Thoracic aorta (tissue), 2 donors: ENCODE measurements at regions not wholly inside any gene's neighbourhood (a gene's known extent, or its start where the extent isn't known, plus 50 kb on each side); places are given as distances from the start of the nearest gene placed in this dataset.

Experiments used
- ATAC-seq: fragments of 150-250 bp; one replicate; pipeline ENCODE4 v1.8.0; 2017; ENCODE audit warnings: low read depth; ENCODE audit not compliant: insufficient number of reproducible peaks, low FRiP score
- DNase-seq: peaks from one replicate; pipeline ENCODE4 v3.0.0-alpha.2; 2020; ENCODE audit warnings: low spot score
- H3K27ac ChIP-seq, 2 donors: fragments of 200-600 bp; sonication (generic); 1 replicate in 1 of 2; 2 replicates in 1 of 2; pipeline ENCODE4 v1.5.1; 2016; ENCODE audit warnings: mild to moderate bottlenecking in 2 of 2, moderate library complexity in 2 of 2
- H3K27me3 ChIP-seq: fragments of 200-600 bp; sonication (generic); replicated peaks from 2 replicates; pipeline ENCODE4 v1.6.0; 2016; ENCODE audit warnings: mild to moderate bottlenecking; ENCODE audit not compliant: insufficient read depth
- H3K36me3 ChIP-seq: fragments of 200-600 bp; sonication (generic); one replicate; pipeline ENCODE4 v1.5.1; 2016
- H3K4me1 ChIP-seq, 2 donors: fragments of 200-600 bp; sonication (generic); 1 replicate in 1 of 2; 2 replicates in 1 of 2; pipeline versions ENCODE4 v1.5.1 to v1.6.0; 2016; ENCODE audit warnings: low read depth in 2 of 2, mild to moderate bottlenecking in 1 of 2; ENCODE audit not compliant: control insufficient read depth in 1 of 2
- H3K4me3 ChIP-seq: fragments of 200-600 bp; sonication (generic); 2 replicates; pipeline ENCODE4 v1.5.1; 2016; ENCODE audit warnings: mild to moderate bottlenecking
- H3K9me3 ChIP-seq: fragments of 200-600 bp; sonication (generic); 2 replicates; pipeline ENCODE4 v1.5.1; 2016
- TF ChIP-seq, protein P1 (sequence below): fragments of 200-600 bp; sonication (generic); IDR thresholded peaks from one replicate; pipeline ENCODE4 v1.5.1; 2019; ENCODE audit warnings: antibody characterized with exemption

DNA sequence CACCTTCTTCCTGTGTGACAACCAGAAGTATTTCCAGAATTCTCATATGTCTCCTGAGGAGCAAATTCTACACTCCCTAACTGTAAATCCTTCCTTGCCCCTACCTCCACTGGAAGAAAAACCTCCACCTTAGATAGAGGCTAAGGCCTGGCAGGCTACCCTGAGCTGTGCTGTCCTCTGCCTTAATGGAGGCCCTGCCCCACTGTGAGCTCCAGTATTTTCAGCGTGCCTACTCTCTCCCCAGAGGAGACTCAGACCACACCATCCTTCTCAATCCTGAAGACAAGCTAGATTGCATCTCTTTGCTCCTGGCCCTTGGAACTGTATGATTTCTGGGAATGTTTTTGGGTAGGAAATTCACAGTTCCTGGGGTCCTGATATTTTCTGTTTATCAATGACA, 110.0 kb upstream of the OBI1 start:
- no peaks in the 10 kb centered on the region for H3K9me3 ChIP-seq
- no peak overlapping the region for H3K4me3 ChIP-seq
- TF ChIP-seq, protein P1, sequence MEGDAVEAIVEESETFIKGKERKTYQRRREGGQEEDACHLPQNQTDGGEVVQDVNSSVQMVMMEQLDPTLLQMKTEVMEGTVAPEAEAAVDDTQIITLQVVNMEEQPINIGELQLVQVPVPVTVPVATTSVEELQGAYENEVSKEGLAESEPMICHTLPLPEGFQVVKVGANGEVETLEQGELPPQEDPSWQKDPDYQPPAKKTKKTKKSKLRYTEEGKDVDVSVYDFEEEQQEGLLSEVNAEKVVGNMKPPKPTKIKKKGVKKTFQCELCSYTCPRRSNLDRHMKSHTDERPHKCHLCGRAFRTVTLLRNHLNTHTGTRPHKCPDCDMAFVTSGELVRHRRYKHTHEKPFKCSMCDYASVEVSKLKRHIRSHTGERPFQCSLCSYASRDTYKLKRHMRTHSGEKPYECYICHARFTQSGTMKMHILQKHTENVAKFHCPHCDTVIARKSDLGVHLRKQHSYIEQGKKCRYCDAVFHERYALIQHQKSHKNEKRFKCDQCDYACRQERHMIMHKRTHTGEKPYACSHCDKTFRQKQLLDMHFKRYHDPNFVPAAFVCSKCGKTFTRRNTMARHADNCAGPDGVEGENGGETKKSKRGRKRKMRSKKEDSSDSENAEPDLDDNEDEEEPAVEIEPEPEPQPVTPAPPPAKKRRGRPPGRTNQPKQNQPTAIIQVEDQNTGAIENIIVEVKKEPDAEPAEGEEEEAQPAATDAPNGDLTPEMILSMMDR, result no peak
- H3K27ac ChIP-seq, result no peak overlapping the region
- no peaks in the 10 kb centered on the region for H3K27me3 ChIP-seq
- no peak for ATAC-seq
- no peaks in the 10 kb centered on the region for H3K36me3 ChIP-seq
- DNase-seq, result no peak
- no peaks in the 10 kb centered on the region for H3K4me1 ChIP-seq

DNA sequence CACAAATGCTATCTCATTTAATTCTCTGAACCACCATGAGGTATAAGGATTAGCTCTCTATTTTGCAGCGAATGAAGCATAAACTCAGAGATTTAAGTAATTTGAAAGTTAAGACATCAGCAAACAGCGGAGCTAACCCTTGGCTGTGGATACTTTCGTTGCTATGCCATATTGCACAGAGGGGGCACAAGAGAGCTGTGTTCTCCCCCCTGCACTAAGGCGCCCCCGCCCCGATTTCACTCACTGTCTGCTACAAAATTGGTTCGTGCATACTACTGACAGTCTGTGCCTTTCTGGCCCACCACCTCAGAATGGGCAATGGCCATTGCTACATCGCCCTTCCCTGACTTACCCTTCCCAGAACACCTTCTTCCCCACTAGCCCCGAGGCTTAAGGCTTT, 105.7 kb upstream of the OBI1 start:
- no peaks in the 10 kb centered on the region for H3K36me3 ChIP-seq
- H3K27me3 ChIP-seq, result no peaks in the 10 kb centered on the region
- DNase-seq, result no peak
- TF ChIP-seq, protein P1, result no peak
- no peaks in the 10 kb centered on the region for H3K4me1 ChIP-seq
- H3K9me3 ChIP-seq, result no peaks in the 10 kb centered on the region
- no peak overlapping the region for H3K27ac ChIP-seq
- no peak overlapping the region for H3K4me3 ChIP-seq
- ATAC-seq, result no peak

DNA sequence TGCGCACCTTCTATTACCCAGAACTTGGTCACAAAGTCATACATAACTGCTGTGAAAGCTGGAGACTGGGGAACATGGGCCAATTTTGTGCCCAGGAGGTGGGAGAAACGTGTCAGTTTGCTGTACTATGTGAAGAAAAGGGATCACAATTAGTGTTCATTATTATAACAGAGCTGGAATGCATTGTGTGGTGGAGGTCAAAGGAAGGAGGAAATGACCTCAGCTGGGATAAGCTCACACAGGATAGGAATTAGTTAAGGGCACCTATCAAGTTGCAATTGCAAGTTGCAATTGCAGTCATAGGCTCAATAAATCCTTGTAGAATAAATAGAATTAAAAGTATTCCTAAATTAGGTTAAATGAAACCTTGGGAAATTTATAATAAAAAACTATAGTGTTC, 103.9 kb upstream of the OBI1 start:
- no peak overlapping the region for H3K27ac ChIP-seq
- H3K36me3 ChIP-seq, result no peaks in the 10 kb centered on the region
- no peaks in the 10 kb centered on the region for H3K9me3 ChIP-seq
- TF ChIP-seq, protein P1, result no peak
- no peak overlapping the region for H3K4me3 ChIP-seq
- no peaks in the 10 kb centered on the region for H3K27me3 ChIP-seq
- DNase-seq, result no peak
- ATAC-seq, result no peak
- H3K4me1 ChIP-seq, result no peaks in the 10 kb centered on the region

GRCh38 chr13:78759704-78760103, 100.7 kb upstream of the OBI1 start:
- ATAC-seq, result no peak
- Histone ChIP-seq H3K9me3 (no peaks in the 10 kb centered on the region), H3K36me3 (no peaks in the 10 kb centered on the region), H3K27ac (no peak overlapping the region), H3K4me3 (no peak overlapping the region), H3K27me3 (no peaks in the 10 kb centered on the region), H3K4me1 (no peaks in the 10 kb centered on the region)
- no peak for DNase-seq
- TF ChIP-seq, protein P1, result no peak

GRCh38 chr13:78758549-78758948, 99.6 kb upstream of the OBI1 start:
- Histone ChIP-seq H3K4me1 (no peaks in the 10 kb centered on the region), H3K4me3 (no peak overlapping the region), H3K9me3 (no peaks in the 10 kb centered on the region), H3K27ac (no peak overlapping the region), H3K36me3 (no peaks in the 10 kb centered on the region), H3K27me3 (no peaks in the 10 kb centered on the region)
- DNase-seq (no peak), ATAC-seq (no peak)
- TF ChIP-seq, protein P1, result no peak
